GM23248 (cell line): ENCODE measurements at regions not wholly inside any gene's neighbourhood (a gene's known extent, or its start where the extent isn't known, plus 50 kb on each side); places are given as distances from the start of the nearest gene placed in this dataset.

Experiments used
- EZH2 ChIP-seq: fragments of 200-600 bp; sonication (generic); IDR thresholded peaks from 2 replicates; pipeline ENCODE4 v1.6.1; 2018; ENCODE audit warnings: antibody characterized with exemption, mild to moderate bottlenecking; ENCODE audit not compliant: insufficient read depth, poor library complexity, severe bottlenecking
- EZH2phosphoT487 ChIP-seq: fragments of 200-600 bp; sonication (generic); IDR thresholded peaks from 2 replicates; pipeline ENCODE4 v1.6.1; 2018; ENCODE audit warnings: antibody characterized with exemption, moderate library complexity, mild to moderate bottlenecking, low read depth; ENCODE audit not compliant: insufficient read depth

DNA sequence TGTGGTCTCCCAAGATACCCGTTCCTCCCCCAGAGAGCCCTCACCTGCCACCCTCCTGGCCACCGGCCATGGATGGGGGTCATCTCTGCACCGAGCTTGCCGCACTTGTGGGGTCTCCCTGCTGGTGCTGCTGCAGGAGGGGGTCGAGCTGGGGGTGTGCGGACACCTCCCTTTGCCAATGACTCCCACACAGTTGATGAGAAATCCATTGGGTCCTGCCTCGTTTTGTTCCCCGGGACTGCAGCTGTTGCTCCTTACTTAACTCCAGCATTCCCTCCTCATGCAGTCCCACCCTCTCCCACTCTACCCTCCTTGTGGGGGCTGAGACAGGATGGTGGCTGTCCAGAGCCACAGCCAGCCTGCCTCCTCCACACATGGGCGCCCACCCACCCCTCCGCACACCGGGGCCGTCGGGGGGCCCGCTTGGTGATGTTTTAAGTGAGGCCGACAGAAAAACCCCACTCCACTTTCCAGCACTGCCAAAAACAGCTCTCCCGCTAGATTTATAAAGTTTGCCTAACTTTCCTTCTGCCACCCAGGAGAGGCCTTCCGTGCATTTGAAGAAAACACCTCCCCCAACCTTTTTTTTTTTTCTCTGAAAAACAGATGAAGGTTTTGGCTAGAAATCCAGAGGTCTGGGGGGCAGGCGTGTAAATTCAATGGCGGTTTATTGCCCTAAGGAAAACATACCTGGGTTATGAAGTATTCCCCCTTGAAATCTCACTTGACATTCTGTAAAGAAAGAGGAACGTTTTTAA is 53.5 kb upstream of the APCDD1L start:
- TF ChIP-seq EZH2 = no peak
- TF ChIP-seq EZH2phosphoT487 = no peak
